Panc1 (cell line): ENCODE measurements at regions not wholly inside any gene's neighbourhood (a gene's known extent, or its start where the extent isn't known, plus 50 kb on each side); places are given as distances from the start of the nearest gene placed in this dataset.
"Not testable (repeated sequence)": the region's sequence is repeated elsewhere in the genome, so short reads cannot be mapped to it uniquely, and the experiment has no call there.

Experiments
- ATAC-seq: fragments of 200-7000 bp; cut with Tn5 transposase; 2 replicates; pipeline ENCODE4 v1.9.1; 2020; ENCODE audit warnings: mild to moderate bottlenecking, moderate library complexity
- BruUV-seq: library from RNA; stranded (reverse); fragments of 400-500 nt; replicated peaks from 2 replicates; lab custom pipeline; 2021; lab: Mats Ljungman, UMichigan
- CTCF ChIA-PET: fragments of 300-600 bp; sonication (Branson Sonifier 250); formaldehyde crosslinking; loops from one replicate; lab custom pipeline; 2022; ENCODE audit warnings: antibody characterized with exemption; lab: Charles Lee
- POLR2A ChIA-PET: fragments of 300-600 bp; sonication (Branson Sonifier 250); formaldehyde crosslinking; loops from one replicate; lab custom pipeline; 2022; ENCODE audit warnings: antibody characterized with exemption; lab: Charles Lee
- DNase-seq: peaks from one replicate; pipeline ENCODE4 v3.0.0-alpha.2; 2010; ENCODE audit warnings: low read depth, low spot score
- H3K27ac ChIP-seq: 2 replicates; pipeline ENCODE4 v1.5.1; 2011; ENCODE audit warnings: mild to moderate bottlenecking, low read length, inconsistent platforms
- H3K27me3 ChIP-seq: fragments of 200-500 bp; sonication (Bioruptor generic); 2 replicates; pipeline ENCODE4 v1.6.0; 2014; ENCODE audit warnings: low read length, inconsistent platforms; ENCODE audit not compliant: control insufficient read depth, insufficient read depth
- H3K36me3 ChIP-seq: fragments of 200-500 bp; sonication (Bioruptor generic); 2 replicates; pipeline ENCODE4 v1.5.1; 2014; ENCODE audit warnings: inconsistent platforms, mild to moderate bottlenecking, low read length, moderate library complexity; ENCODE audit not compliant: control insufficient read depth, insufficient read depth
- H3K4me1 ChIP-seq: 2 replicates; pipeline ENCODE4 v1.5.1; 2011; ENCODE audit warnings: inconsistent platforms, mild to moderate bottlenecking, low read length, moderate library complexity; ENCODE audit not compliant: control insufficient read depth, insufficient read depth
- H3K4me3 ChIP-seq, 2 experiments: 2 replicates each; pipeline ENCODE4 v1.5.1; 2011 to 2012; ENCODE audit warnings: low read depth in 2 of 2, low read length in 2 of 2, mild to moderate bottlenecking in 2 of 2, inconsistent platforms in 1 of 2, moderate library complexity in 1 of 2
- H3K9me3 ChIP-seq: fragments of 200-500 bp; sonication (Bioruptor generic); 2 replicates; pipeline ENCODE4 v1.5.1; 2014; ENCODE audit warnings: low read depth, mild to moderate bottlenecking, inconsistent platforms, low read length, moderate library complexity; ENCODE audit not compliant: control insufficient read depth, insufficient read depth
- POLR2AphosphoS5 ChIP-seq: IDR thresholded peaks from 2 replicates; pipeline ENCODE4 v1.6.1; 2012; ENCODE audit warnings: mild to moderate bottlenecking, low read depth, low read length, moderate library complexity
- SIN3A ChIP-seq: IDR thresholded peaks from 2 replicates; pipeline ENCODE4 v1.6.1; 2012; ENCODE audit warnings: low read depth, mild to moderate bottlenecking, low read length, moderate library complexity, borderline replicate concordance; ENCODE audit not compliant: insufficient read depth
- TCF7L2 ChIP-seq: IDR thresholded peaks from 2 replicates; pipeline ENCODE4 v1.6.1; 2011; ENCODE audit warnings: mild to moderate bottlenecking, low read depth, low read length, inconsistent platforms
- in situ Hi-C: cut with HindIII; loops from 2 replicates; pipeline ENCODE4 v1.10.0; 2016; ENCODE audit warnings: low sequenced_read_pairs, low pct_unique_long_range_greater_than_20kb
- intact Hi-C: fragments of 100-400 bp; cut with micrococcal nuclease; formaldehyde crosslinking; loops from one replicate; pipeline ENCODE4 v1.10.0; 2022; ENCODE audit not compliant: unreplicated experiment
- TF ChIP-seq, protein P1 (sequence below), 2 experiments: IDR thresholded peaks; 2 replicates each; pipeline ENCODE4 v1.6.1; 2011 to 2012; ENCODE audit warnings: low read depth in 2 of 2, control low read depth in 1 of 2, low read length in 1 of 2, mild to moderate bottlenecking in 1 of 2, moderate library complexity in 1 of 2; ENCODE audit not compliant: insufficient read depth in 1 of 2
- TF ChIP-seq, protein P2 (sequence below): fragments of 450-650 bp; IDR thresholded peaks from 2 replicates; pipeline ENCODE4 v1.5.1; 2017; ENCODE audit warnings: mild to moderate bottlenecking

DNA sequence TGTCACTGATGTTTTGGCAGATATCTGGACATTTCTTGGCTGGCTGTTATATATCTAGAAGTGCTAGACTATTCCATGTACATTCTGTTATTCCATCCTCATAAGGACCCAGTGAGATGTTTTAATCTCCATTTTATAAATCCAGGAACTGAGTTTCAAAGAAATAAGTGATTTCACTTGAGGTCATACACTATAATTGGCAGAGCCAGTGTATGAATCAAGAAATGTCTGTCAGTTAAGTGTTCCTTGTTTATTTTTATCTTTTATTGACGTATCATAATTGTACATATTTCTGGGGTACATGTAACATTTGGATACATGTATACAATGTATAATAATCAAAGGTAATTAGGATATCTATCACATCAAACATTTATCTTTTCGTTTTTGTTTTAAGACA is 338.3 kb upstream of the KLF4 start:
- in situ Hi-C loops (no loop called here), intact Hi-C loops (no loop called here)
- BruUV-seq = no TSS peak
- Histone ChIP-seq H3K27me3 (no peaks in the 10 kb centered on the region), H3K36me3 (no peaks in the 10 kb centered on the region), H3K27ac (no peak overlapping the region), H3K4me3 (no peak overlapping the region), H3K9me3 (no peaks in the 10 kb centered on the region), H3K4me1 (no peaks in the 10 kb centered on the region)
- TF ChIP-seq POLR2AphosphoS5 (no peak), TCF7L2 (no peak), SIN3A (no peak)
- TF ChIP-seq, protein P1, sequence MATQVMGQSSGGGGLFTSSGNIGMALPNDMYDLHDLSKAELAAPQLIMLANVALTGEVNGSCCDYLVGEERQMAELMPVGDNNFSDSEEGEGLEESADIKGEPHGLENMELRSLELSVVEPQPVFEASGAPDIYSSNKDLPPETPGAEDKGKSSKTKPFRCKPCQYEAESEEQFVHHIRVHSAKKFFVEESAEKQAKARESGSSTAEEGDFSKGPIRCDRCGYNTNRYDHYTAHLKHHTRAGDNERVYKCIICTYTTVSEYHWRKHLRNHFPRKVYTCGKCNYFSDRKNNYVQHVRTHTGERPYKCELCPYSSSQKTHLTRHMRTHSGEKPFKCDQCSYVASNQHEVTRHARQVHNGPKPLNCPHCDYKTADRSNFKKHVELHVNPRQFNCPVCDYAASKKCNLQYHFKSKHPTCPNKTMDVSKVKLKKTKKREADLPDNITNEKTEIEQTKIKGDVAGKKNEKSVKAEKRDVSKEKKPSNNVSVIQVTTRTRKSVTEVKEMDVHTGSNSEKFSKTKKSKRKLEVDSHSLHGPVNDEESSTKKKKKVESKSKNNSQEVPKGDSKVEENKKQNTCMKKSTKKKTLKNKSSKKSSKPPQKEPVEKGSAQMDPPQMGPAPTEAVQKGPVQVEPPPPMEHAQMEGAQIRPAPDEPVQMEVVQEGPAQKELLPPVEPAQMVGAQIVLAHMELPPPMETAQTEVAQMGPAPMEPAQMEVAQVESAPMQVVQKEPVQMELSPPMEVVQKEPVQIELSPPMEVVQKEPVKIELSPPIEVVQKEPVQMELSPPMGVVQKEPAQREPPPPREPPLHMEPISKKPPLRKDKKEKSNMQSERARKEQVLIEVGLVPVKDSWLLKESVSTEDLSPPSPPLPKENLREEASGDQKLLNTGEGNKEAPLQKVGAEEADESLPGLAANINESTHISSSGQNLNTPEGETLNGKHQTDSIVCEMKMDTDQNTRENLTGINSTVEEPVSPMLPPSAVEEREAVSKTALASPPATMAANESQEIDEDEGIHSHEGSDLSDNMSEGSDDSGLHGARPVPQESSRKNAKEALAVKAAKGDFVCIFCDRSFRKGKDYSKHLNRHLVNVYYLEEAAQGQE (IDR thresholded peaks at IDR 0.05; ENCODE audit: insufficient read depth in 1 of 2, low read depth in 2 of 2, low read length in 1 of 2) = no peak
- TF ChIP-seq, protein P2, sequence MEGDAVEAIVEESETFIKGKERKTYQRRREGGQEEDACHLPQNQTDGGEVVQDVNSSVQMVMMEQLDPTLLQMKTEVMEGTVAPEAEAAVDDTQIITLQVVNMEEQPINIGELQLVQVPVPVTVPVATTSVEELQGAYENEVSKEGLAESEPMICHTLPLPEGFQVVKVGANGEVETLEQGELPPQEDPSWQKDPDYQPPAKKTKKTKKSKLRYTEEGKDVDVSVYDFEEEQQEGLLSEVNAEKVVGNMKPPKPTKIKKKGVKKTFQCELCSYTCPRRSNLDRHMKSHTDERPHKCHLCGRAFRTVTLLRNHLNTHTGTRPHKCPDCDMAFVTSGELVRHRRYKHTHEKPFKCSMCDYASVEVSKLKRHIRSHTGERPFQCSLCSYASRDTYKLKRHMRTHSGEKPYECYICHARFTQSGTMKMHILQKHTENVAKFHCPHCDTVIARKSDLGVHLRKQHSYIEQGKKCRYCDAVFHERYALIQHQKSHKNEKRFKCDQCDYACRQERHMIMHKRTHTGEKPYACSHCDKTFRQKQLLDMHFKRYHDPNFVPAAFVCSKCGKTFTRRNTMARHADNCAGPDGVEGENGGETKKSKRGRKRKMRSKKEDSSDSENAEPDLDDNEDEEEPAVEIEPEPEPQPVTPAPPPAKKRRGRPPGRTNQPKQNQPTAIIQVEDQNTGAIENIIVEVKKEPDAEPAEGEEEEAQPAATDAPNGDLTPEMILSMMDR = no peak
- ChIA-PET POLR2A (no interaction called here), CTCF (no interaction called here)
- DNase-seq (no peak), ATAC-seq (no peak)

DNA sequence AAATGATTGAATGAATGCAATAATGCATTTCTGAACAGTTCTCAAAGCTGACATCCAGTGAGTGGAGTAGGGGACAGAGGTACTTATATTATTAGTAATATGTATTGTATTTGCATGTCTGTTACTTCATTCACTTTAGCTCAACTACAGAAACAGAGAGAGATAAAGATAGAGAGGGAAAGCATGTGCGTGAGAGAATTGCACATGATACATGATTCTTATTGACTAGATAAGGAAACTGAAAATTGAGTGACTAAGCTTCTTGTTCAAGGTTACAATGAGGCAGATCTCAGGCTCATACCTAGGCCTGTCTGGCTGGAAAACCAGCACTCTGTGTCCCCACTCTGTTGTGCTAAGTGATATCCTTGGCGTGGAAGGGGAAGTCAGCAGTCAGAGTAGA is 337.7 kb upstream of the KLF4 start:
- no peak overlapping the region for H3K27ac ChIP-seq
- in situ Hi-C loops = no loop called here
- H3K9me3 ChIP-seq = no peaks in the 10 kb centered on the region
- ATAC-seq (no peak), DNase-seq (no peak)
- no peak overlapping the region for H3K4me3 ChIP-seq
- TF ChIP-seq TCF7L2 (no peak), POLR2AphosphoS5 (no peak), SIN3A (no peak)
- TF ChIP-seq, protein P1 (IDR thresholded peaks at IDR 0.05; ENCODE audit: insufficient read depth in 1 of 2, low read depth in 2 of 2, low read length in 1 of 2) = no peak
- TF ChIP-seq, protein P2 = no peak
- CTCF ChIA-PET = no interaction called here
- no peaks in the 10 kb centered on the region for H3K4me1 ChIP-seq
- no peaks in the 10 kb centered on the region for H3K27me3 ChIP-seq
- no peaks in the 10 kb centered on the region for H3K36me3 ChIP-seq
- intact Hi-C loops = no loop called here
- POLR2A ChIA-PET = no interaction called here
- no TSS peak for BruUV-seq

DNA sequence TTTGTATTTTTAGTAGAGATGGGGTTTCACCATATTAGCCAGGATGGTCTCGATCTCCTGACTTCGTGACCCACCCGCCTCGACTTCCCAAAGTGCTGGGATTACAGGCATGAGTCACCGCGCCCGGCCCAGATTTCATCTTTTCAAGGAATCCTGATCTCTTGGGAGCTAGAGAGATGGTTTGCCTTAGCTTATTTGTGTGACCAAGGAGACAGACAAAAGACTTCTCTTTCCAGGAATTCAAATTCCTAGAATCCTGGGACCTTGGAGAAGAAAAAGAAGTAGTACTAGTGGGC is 337.1 kb upstream of the KLF4 start:
- H3K36me3 ChIP-seq, H3K4me3 ChIP-seq, intact Hi-C loops, BruUV-seq, CTCF ChIA-PET, H3K9me3 ChIP-seq, H3K27ac ChIP-seq, H3K27me3 ChIP-seq, DNase-seq, in situ Hi-C loops, H3K4me1 ChIP-seq, ATAC-seq: not testable (repeated sequence)
- POLR2A ChIA-PET = interaction anchor here (0.7 kb wide), 1 partner anchor 973 kb away, joined by 3 read pairs; no protein-coding TSS in a partner anchor
